Uterus (tissue), 2 donors: ENCODE measurements at regions not wholly inside any gene's neighbourhood (a gene's known extent, or its start where the extent isn't known, plus 50 kb on each side); places are given as distances from the start of the nearest gene placed in this dataset.

Experiments used
- POLR2A ChIP-seq, 2 donors: fragments of 450-650 bp; IDR thresholded peaks; one replicate each; pipeline ENCODE4 v1.6.1; 2016; ENCODE audit warnings: antibody characterized with exemption in 2 of 2, mild to moderate bottlenecking in 1 of 2, moderate library complexity in 1 of 2
- TF ChIP-seq, protein P1 (sequence below), 4 experiments: fragments of 200-600 bp in 2 of 4; fragments of 450-650 bp in 2 of 4; sonication (generic) in 2 of 4; IDR thresholded peaks; one replicate each; pipeline ENCODE4 v1.5.1; 2016 to 2019; ENCODE audit warnings: antibody characterized with exemption in 4 of 4, mild to moderate bottlenecking in 2 of 4, moderate library complexity in 1 of 4

DNA sequence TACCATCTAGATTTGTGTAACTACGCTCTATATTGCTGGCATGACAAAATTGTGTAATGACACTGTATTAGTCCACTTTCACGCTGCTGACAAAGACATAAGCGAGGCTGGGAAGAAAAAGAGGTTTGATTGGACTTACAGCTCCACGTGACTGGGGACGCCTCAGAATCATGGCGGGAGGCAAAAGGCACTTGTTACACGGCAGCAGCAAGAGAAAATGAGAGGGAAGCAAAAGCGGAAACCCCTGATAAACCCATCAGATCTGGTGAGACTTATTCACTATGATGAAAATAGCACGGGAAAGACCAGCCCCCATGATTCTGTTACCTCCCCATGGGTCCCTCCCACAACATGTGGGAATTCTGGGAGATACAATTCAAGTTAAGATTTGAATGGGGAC, 905.7 kb downstream of the DIPK2A start:
- TF ChIP-seq POLR2A (IDR thresholded peaks at IDR 0.05), result no peak
- TF ChIP-seq, protein P1, sequence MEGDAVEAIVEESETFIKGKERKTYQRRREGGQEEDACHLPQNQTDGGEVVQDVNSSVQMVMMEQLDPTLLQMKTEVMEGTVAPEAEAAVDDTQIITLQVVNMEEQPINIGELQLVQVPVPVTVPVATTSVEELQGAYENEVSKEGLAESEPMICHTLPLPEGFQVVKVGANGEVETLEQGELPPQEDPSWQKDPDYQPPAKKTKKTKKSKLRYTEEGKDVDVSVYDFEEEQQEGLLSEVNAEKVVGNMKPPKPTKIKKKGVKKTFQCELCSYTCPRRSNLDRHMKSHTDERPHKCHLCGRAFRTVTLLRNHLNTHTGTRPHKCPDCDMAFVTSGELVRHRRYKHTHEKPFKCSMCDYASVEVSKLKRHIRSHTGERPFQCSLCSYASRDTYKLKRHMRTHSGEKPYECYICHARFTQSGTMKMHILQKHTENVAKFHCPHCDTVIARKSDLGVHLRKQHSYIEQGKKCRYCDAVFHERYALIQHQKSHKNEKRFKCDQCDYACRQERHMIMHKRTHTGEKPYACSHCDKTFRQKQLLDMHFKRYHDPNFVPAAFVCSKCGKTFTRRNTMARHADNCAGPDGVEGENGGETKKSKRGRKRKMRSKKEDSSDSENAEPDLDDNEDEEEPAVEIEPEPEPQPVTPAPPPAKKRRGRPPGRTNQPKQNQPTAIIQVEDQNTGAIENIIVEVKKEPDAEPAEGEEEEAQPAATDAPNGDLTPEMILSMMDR (IDR thresholded peaks at IDR 0.05), result no peak
